Liver (tissue), 8 donors: ENCODE measurements at regions not wholly inside any gene's neighbourhood (a gene's known extent, or its start where the extent isn't known, plus 50 kb on each side); places are given as distances from the start of the nearest gene placed in this dataset.

Source experiments
- DNase-seq: peaks from one replicate; pipeline ENCODE4 v3.0.0-alpha.2; 2017; ENCODE audit warnings: low spot score
- H3K27ac ChIP-seq, 2 donors: one replicate each; pipeline ENCODE4 v1.7.0; 2013; ENCODE audit warnings: inconsistent platforms in 2 of 2, low read length in 2 of 2, control low read depth in 1 of 2, low read depth in 1 of 2, mild to moderate bottlenecking in 1 of 2
- H3K27me3 ChIP-seq, 4 donors: one replicate each; pipeline versions ENCODE4 v1.6.1 to v1.7.0; 2013; ENCODE audit warnings: low read length in 3 of 4, inconsistent platforms in 1 of 4, mild to moderate bottlenecking in 1 of 4, moderate library complexity in 1 of 4; ENCODE audit not compliant: control insufficient read depth in 4 of 4, insufficient read depth in 4 of 4
- H3K36me3 ChIP-seq, 4 donors: one replicate each; pipeline versions ENCODE4 v1.6.1 to v1.7.0; 2013; ENCODE audit warnings: low read length in 3 of 4, mild to moderate bottlenecking in 3 of 4, low read depth in 1 of 4, moderate library complexity in 1 of 4; ENCODE audit not compliant: control insufficient read depth in 4 of 4, insufficient read depth in 3 of 4
- H3K4me1 ChIP-seq, 4 donors: one replicate each; pipeline versions ENCODE4 v1.6.1 to v1.7.0; 2013; ENCODE audit warnings: low read length in 3 of 4, mild to moderate bottlenecking in 3 of 4, moderate library complexity in 1 of 4; ENCODE audit not compliant: control insufficient read depth in 4 of 4, insufficient read depth in 4 of 4
- H3K4me3 ChIP-seq, 3 donors: one replicate each; pipeline versions ENCODE4 v1.6.1 to v1.7.0; 2013; ENCODE audit warnings: low read length in 3 of 3, control low read depth in 1 of 3, low read depth in 1 of 3, mild to moderate bottlenecking in 1 of 3
- H3K9ac ChIP-seq, 2 donors: one replicate each; pipeline ENCODE4 v1.7.0; 2013; ENCODE audit warnings: low read length in 2 of 2, mild to moderate bottlenecking in 2 of 2, moderate library complexity in 2 of 2, control low read depth in 1 of 2, low read depth in 1 of 2
- H3K9me3 ChIP-seq, 4 donors: one replicate each; pipeline versions ENCODE4 v1.6.1 to v1.7.0; 2013; ENCODE audit warnings: low read length in 3 of 4; ENCODE audit not compliant: control insufficient read depth in 4 of 4
- ATF3 ChIP-seq: IDR thresholded peaks from 2 replicates; pipeline ENCODE4 v1.6.1; 2016; ENCODE audit warnings: antibody characterized with exemption
- CTCF ChIP-seq: fragments of 150-350 bp; IDR thresholded peaks from 2 replicates; pipeline ENCODE4 v1.5.1; 2017; ENCODE audit warnings: improper control_type of control experiment, low read depth, low read length; ENCODE audit not compliant: missing input control
- EGR1 ChIP-seq, 2 donors: IDR thresholded peaks; 2 replicates each; pipeline ENCODE4 v1.6.1; 2016 to 2018; ENCODE audit warnings: antibody characterized with exemption in 2 of 2, low read depth in 2 of 2
- FOXA1 ChIP-seq: IDR thresholded peaks from 2 replicates; pipeline ENCODE4 v1.6.1; 2016; ENCODE audit warnings: antibody characterized with exemption
- FOXA2 ChIP-seq: IDR thresholded peaks from 2 replicates; pipeline ENCODE4 v1.6.1; 2016; ENCODE audit warnings: antibody characterized with exemption
- HNF4A ChIP-seq, 2 donors: conservative IDR thresholded peaks; 2 replicates each; pipeline ENCODE4 v1.6.1; 2016; ENCODE audit warnings: antibody characterized with exemption in 2 of 2, mild to moderate bottlenecking in 2 of 2
- HNF4G ChIP-seq: IDR thresholded peaks from 2 replicates; pipeline ENCODE4 v1.6.1; 2016; ENCODE audit warnings: antibody characterized with exemption
- JUND ChIP-seq, 2 donors: IDR thresholded peaks; 2 replicates each; pipeline ENCODE4 v1.6.1; 2016; ENCODE audit warnings: antibody characterized with exemption in 2 of 2
- MAX ChIP-seq: IDR thresholded peaks from 2 replicates; pipeline ENCODE4 v1.6.1; 2016; ENCODE audit warnings: antibody characterized with exemption
- NR2F2 ChIP-seq: IDR thresholded peaks from 2 replicates; pipeline ENCODE4 v1.6.1; 2016; ENCODE audit warnings: antibody characterized with exemption
- RAD21 ChIP-seq, 2 donors: IDR thresholded peaks; 2 replicates each; pipeline ENCODE4 v1.6.1; 2016; ENCODE audit warnings: antibody characterized with exemption in 2 of 2, mild to moderate bottlenecking in 2 of 2
- REST ChIP-seq: IDR thresholded peaks from 2 replicates; pipeline ENCODE4 v1.6.1; 2016; ENCODE audit warnings: antibody characterized with exemption, mild to moderate bottlenecking
- RXRA ChIP-seq, 2 donors: IDR thresholded peaks; 2 replicates each; pipeline ENCODE4 v1.6.1; 2017 to 2018; ENCODE audit warnings: antibody characterized with exemption in 2 of 2, mild to moderate bottlenecking in 1 of 2
- SP1 ChIP-seq: IDR thresholded peaks from 2 replicates; pipeline ENCODE4 v1.6.1; 2018; ENCODE audit warnings: antibody characterized with exemption, mild to moderate bottlenecking
- TAF1 ChIP-seq: conservative IDR thresholded peaks from 2 replicates; pipeline ENCODE4 v1.6.1; 2016; ENCODE audit warnings: antibody characterized with exemption, mild to moderate bottlenecking
- ZBTB33 ChIP-seq: IDR thresholded peaks from 2 replicates; pipeline ENCODE4 v1.6.1; 2016; ENCODE audit warnings: antibody characterized with exemption
- WGBS: extraction: QIAGEN DNeasy Blood & Tissue Kit; methylation state at CpG from one replicate; pipeline ENCODE4 v1.1.7; 2013; 5-methylcytosine and 5-hydroxymethylcytosine counted together
- donor health status: healthy.
- donor health status: healthy.
- donor health status: healthy.
- donor health status: healthy.
- donor health status: healthy.

- H3K27me3 ChIP-seq, result no peaks in the 10 kb centered on the region
- H3K36me3 ChIP-seq, result no peaks in the 10 kb centered on the region
- TF ChIP-seq EGR1 (IDR thresholded peaks at IDR 0.05; ENCODE audit: low read depth in 2 of 2) (no peak), FOXA1 (no peak), RAD21 (IDR thresholded peaks at IDR 0.05) (no peak), SP1 (no peak), TAF1 (no peak), HNF4G (no peak), NR2F2 (no peak), JUND (IDR thresholded peaks at IDR 0.05) (no peak), RXRA (IDR thresholded peaks at IDR 0.05) (no peak), CTCF (no peak), FOXA2 (no peak), ATF3 (no peak), MAX (no peak), HNF4A (conservative IDR thresholded peaks at IDR 0.05) (no peak), ZBTB33 (no peak), REST (no peak)
- WGBS, result 82% methylated on average over 1 of the region's 1 CpG
- no peak overlapping the region for H3K4me3 ChIP-seq
- H3K27ac ChIP-seq, result no peak overlapping the region
- H3K9me3 ChIP-seq, result no peaks in the 10 kb centered on the region
- no peaks in the 10 kb centered on the region for H3K4me1 ChIP-seq
- H3K9ac ChIP-seq, result no peak overlapping the region
- DNase-seq, result no peak
Measured at GRCh38 chr11:37512156-37512780, 914.2 kb upstream of the RAG2 start.

GRCh38 chr11:37511425-37511933 is 913.4 kb upstream of the RAG2 start:
- Histone ChIP-seq H3K4me3 (no peak overlapping the region), H3K9ac (no peak overlapping the region), H3K4me1 (no peaks in the 10 kb centered on the region), H3K36me3 (no peaks in the 10 kb centered on the region), H3K27me3 (no peaks in the 10 kb centered on the region), H3K27ac (no peak overlapping the region), H3K9me3 (no peaks in the 10 kb centered on the region)
- WGBS, result 82% methylated on average over 1 of the region's 1 CpG
- TF ChIP-seq RAD21 (IDR thresholded peaks at IDR 0.05) (no peak), ATF3 (no peak), NR2F2 (no peak)
- DNase-seq, result no peak
